ENCODE measurements at regions not wholly inside any gene's neighbourhood (a gene's known extent, or its start where the extent isn't known, plus 50 kb on each side); places are given as distances from the start of the nearest gene placed in this dataset.
"Not testable (repeated sequence)": the region's sequence is repeated elsewhere in the genome, so short reads cannot be mapped to it uniquely, and the experiment has no call there.

DNA sequence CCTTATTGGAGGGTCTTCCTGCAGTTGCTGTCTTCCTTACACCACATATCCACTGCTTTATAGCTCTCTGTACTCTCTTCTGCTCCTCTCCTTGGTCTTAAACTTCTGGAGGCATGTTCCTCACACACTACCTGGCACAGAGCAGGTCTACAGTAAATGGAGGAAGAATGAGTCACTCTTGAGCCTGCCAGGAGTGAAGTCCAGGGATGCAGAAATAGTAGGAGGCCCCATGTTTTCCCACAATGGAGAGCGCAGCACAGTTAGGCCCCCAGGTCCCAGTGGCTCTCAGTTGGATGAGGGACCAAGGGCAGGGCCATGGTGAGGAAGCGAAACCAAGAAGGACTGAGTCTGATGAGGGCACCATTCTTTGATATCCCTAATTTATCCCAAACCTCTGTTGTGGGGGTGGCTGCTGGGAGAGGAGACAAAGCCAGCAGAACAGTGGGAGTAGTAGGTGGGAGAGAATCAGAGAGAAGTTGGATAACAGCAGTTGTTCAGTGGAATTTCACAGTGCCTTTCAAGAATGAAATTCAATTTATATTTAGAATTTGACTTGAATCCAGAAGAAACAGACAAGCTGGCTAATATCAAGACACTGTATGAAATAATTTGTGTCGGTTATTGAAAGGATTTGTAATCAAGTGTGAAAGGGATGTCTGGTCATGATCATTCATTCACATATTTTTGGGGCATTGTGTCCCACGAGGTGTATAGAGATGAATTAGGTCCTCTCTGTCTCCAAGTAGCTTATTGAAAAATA lies 187.8 kb downstream of the HIPK3 start:
- Histone ChIP-seq H3K27ac (no peak overlapping the region), H3K4me3 (no peak overlapping the region)

- no peak overlapping the region for H3K27ac ChIP-seq
- H3K4me3 ChIP-seq, result no peak overlapping the region
These were observed 186.5 kb downstream of the HIPK3 start for GRCh38 chr11:33443684-33444083.

- H3K27ac ChIP-seq, result no peak overlapping the region
- no peak overlapping the region for H3K4me3 ChIP-seq
These were observed 181.1 kb downstream of the HIPK3 start for GRCh38 chr11:33438301-33438700.

DNA sequence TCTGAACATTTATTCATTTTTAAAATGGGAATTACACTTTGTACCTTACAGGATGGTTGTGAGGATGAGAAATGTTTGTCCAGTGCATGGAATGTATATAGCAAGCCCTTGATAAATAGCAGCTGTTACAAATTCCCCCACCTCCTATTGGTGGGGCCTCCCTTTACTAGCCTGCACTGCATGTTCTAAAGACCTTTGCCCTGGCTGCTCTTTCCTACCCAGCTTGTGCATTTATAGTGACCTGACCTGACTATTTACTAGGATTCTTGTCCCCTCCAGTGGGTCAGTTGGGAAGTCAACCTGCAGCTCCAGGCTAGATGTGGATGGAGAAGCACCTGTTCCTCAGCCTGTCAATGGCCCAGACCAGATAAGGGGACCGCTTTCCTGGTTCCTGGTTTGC lies 180.3 kb downstream of the HIPK3 start:
- no peak overlapping the region for H3K27ac ChIP-seq
- H3K4me3 ChIP-seq, result no peak overlapping the region

- Histone ChIP-seq H3K4me3 (no peak overlapping the region), H3K27ac (no peak overlapping the region)
These were observed 178.0 kb downstream of the HIPK3 start for GRCh38 chr11:33435216-33435615.

DNA sequence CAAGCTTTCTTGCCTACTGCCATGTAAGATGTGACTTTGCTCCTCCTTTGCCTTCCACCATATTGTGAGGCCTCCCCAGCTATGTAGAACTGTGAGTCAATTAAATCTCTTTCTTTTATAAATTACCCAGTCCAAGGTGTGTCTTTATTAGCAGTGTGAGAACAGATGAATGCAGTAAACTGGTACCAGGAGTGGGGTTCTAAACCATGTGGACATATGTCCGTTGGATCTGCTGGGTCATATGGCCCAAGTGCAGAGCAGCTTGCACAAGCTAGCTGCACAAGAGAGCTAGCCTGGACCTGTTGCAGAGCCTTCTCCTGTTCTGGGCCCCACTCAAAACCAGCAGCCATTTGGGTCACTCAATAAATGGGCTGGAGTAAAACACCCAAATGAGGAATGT lies 177.1 kb downstream of the HIPK3 start:
- Histone ChIP-seq H3K27ac (no peak overlapping the region), H3K4me3 (no peak overlapping the region)

- not testable (repeated sequence) for H3K27ac ChIP-seq, H3K4me3 ChIP-seq
These were observed 171.3 kb downstream of the HIPK3 start for GRCh38 chr11:33428435-33428834.

DNA sequence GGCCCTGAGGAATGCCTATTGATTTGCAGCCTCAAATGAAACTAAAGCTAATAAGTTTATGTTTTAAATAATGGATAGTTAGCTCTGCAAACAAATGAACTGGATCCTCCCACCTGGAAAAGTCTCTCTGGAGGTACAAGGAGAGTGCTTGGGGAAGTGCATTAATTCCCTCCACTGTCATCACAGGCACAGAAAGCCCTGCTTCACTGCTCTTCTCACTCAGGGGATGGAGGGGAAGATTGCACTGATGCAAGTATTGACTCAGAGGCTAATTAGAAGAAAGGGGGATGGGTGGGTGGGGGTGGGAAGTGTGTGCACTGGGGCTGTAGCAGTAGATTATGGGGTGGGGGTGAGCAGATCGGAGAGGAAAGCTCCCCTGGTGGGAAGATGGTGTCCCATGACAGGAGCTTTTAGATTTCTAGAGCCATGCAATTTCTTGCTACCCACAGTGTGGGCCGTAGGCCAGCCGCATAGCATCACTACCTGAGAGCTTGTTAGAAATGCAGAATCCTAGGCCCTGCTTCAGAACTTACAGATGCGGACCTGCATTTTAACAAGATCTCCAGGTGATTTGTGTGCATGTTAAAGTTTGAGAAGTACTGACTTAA lies 163.9 kb downstream of the HIPK3 start:
- H3K4me3 ChIP-seq, result no peak overlapping the region
- no peak overlapping the region for H3K27ac ChIP-seq

DNA sequence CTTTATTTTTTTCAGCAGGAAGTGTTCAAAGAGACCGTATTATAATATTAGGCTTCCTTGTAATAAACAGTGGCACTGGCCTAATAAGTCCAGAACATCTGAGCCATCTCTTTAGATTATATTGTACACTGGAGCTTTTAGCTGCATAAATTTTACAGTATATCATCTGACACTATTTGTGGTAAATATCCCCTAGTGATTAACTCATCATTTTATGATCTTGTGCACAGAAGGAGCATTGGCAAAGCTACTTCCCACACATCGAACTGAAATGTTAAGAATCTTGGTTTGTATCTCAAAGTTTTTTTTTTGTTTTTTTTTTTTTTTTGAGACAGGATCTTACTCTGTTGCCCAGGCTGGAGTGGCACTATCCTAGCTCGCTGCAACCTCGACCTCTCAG lies 162.7 kb downstream of the HIPK3 start:
- Histone ChIP-seq H3K27ac (no peak overlapping the region), H3K4me3 (no peak overlapping the region)

DNA sequence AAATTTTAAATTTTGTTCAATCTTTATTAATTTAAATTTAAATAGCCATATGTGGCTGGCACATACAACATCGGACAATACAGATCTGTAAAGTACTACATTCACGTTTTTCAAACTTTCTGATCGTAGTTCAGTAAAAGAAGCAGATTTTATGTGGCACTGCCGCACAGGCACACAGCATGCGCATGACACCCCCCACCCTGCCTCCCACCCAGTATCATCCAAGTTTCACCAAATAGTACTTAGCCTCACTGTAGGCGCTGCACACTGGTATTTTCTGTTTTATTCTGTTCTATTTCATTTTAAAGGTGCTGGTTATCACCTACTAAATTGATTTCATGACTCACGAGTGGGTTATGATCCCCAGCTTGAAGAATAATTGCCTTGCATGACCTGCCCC lies 159.9 kb downstream of the HIPK3 start:
- H3K4me3 ChIP-seq, result no peak overlapping the region
- peak overlapping the region in 1 of 21 experiments; percentile 1 for H3K27ac ChIP-seq

DNA sequence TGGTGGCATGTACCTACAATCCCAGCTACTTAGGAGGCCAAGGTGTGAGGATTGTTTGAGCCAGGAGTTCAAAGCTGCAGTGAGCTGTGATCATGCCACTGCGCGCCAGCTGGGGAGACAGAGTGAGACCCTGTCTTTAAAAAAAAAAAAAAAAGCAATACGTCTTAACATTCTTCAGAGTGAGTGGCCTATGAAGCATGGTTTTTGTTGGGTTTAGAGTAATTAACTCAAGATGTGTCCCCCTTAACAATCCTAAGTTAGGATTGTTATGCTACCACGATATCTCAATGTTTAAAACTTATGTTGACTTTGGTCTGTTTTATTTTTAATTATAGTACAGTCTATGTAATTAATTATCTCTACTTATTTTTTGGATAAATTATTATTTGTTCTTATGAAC lies 156.1 kb downstream of the HIPK3 start:
- Histone ChIP-seq H3K4me3 (no peak overlapping the region), H3K27ac (no peak overlapping the region)

- H3K27ac ChIP-seq, result no peak overlapping the region
- H3K4me3 ChIP-seq, result no peak overlapping the region
These were observed 155.1 kb downstream of the HIPK3 start for GRCh38 chr11:33412241-33412640.

DNA sequence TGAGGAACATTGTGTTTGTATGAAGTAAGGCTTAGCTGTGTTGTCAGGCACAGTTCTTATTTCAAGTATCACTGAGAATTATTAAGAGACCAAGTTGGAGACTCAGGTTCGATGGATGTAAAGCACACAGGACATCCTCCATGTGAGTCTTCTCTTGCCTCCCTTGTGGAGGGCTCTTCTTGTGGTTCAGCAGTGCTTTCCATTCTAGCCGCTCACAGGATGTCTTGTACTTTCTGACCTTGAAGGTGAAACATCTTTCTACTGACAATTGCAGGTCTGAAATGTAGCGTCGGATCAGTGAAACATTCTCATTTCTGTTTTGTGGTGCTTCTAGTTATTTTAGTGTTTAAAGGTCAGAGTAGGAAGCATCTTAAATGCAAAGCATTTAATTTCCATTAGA lies 154.6 kb downstream of the HIPK3 start:
- H3K4me3 ChIP-seq, result no peak overlapping the region
- no peak overlapping the region for H3K27ac ChIP-seq

GRCh38 chr11:33410086-33410765 lies 153.0 kb downstream of the HIPK3 start:
- Histone ChIP-seq H3K27ac (no peak overlapping the region), H3K4me3 (no peak overlapping the region)
